Epithelial cell of proximal tubule (primary cell): ENCODE measurements at regions not wholly inside any gene's neighbourhood (a gene's known extent, or its start where the extent isn't known, plus 50 kb on each side); places are given as distances from the start of the nearest gene placed in this dataset.
"Not testable (repeated sequence)": the region's sequence is repeated elsewhere in the genome, so short reads cannot be mapped to it uniquely, and the experiment has no call there.

Experiments used
- DNase-seq: peaks from one replicate; pipeline ENCODE4 v3.0.0-alpha.2; 2011; ENCODE audit warnings: low read depth
- H3K4me3 ChIP-seq: 2 replicates; pipeline ENCODE4 v1.5.1; 2011; ENCODE audit warnings: low read depth, mild to moderate bottlenecking, low read length
- CTCF ChIP-seq: conservative IDR thresholded peaks from 2 replicates; pipeline ENCODE4 v1.5.1; 2012; ENCODE audit warnings: low read depth, mild to moderate bottlenecking, low read length

DNA sequence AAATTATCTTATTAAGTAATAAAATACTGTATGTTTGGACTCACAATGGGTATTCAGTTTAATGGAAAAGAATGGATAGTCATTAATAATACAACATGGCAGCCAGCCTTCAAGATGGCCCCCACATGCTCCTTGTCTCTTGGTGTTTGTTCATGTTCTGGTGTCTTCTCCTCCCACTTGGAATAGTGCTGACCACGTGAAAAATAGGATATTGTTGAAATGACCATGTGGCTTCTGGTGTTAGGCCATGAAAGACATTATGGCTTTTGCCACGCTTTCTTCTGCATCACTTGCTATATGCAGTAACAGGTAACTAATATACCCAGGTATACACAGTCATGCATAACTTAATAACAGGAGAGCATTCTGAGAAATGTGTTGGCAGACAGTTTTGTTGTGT, 341.0 kb downstream of the KCNJ2 start:
- no peak overlapping the region for H3K4me3 ChIP-seq
- TF ChIP-seq CTCF: no peak
- no peak for DNase-seq

GRCh38 chr17:70517816-70518215, 348.5 kb downstream of the KCNJ2 start:
- DNase-seq: no peak
- H3K4me3 ChIP-seq: no peak overlapping the region
- no peak for TF ChIP-seq CTCF

DNA sequence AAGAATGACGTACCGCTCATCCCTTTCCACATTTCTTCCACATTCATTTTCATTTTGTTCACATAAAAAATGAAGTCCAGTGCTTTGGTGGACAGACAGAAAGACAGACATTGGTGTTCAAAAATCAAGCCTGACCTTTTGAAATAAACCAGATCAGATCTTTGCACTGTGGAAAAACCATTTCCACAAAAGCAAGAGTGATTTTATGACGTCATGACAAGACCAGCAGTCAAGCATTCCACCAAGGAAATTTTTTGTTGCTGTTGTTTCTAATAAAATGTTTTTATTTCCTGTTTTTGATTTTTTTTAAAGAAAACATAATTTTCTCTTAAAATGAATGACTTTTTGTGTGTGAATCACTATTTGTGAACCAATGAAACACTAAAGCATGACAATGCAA, 350.0 kb downstream of the KCNJ2 start:
- no peak overlapping the region for H3K4me3 ChIP-seq
- TF ChIP-seq CTCF: no peak
- DNase-seq: no peak

- DNase-seq: no peak
- no peak overlapping the region for H3K4me3 ChIP-seq
- TF ChIP-seq CTCF: no peak
These were observed 351.1 kb downstream of the KCNJ2 start for GRCh38 chr17:70520447-70520846.

GRCh38 chr17:70520956-70521355, 351.6 kb downstream of the KCNJ2 start:
- no peak for TF ChIP-seq CTCF
- DNase-seq: no peak
- H3K4me3 ChIP-seq: no peak overlapping the region

DNA sequence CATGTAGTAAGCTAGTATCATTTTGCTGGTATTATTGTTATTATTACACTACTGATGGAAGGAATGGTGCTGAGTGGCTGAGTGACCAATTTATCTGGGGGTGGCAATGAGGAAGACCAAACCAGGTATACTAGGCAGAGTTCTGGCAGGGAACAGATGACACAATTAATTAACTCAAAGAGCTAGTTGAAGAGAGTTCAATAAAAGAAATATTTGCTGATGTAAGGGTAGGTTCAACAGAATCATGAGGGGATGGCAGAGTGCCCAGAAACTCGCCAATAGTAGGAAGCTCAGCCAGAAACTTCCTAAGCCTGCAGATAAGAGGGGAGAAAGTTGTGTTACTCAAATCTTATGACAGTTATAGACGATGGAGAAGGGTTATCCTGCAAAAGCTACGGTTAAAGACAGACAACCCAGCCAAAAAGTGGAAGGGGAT, 352.5 kb downstream of the KCNJ2 start:
- TF ChIP-seq CTCF: no peak
- no peak overlapping the region for H3K4me3 ChIP-seq
- no peak for DNase-seq

DNA sequence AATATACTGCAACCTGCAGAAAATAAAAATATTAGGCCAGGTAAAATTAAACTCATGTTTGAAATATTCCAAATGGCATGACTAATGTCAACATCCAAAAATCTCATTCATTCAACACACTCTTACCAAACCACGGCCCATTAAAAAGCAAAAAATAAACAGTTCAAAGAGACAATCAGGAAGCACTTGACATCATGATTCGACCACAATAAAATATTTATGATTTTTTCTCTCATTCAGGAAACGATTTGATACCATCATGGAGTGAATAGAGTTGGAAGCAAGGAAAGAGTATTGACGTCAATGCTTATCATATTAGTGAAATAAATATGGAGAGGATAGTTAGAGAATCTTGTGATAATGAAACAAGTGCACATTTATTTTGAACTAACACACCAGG, 354.1 kb downstream of the KCNJ2 start:
- DNase-seq: no peak
- no peak for TF ChIP-seq CTCF
- H3K4me3 ChIP-seq: no peak overlapping the region

GRCh38 chr17:70525035-70525434, 355.7 kb downstream of the KCNJ2 start:
- H3K4me3 ChIP-seq, DNase-seq: not testable (repeated sequence)
